ENCODE measurements at regions not wholly inside any gene's neighbourhood (a gene's known extent, or its start where the extent isn't known, plus 50 kb on each side); places are given as distances from the start of the nearest gene placed in this dataset.

DNA sequence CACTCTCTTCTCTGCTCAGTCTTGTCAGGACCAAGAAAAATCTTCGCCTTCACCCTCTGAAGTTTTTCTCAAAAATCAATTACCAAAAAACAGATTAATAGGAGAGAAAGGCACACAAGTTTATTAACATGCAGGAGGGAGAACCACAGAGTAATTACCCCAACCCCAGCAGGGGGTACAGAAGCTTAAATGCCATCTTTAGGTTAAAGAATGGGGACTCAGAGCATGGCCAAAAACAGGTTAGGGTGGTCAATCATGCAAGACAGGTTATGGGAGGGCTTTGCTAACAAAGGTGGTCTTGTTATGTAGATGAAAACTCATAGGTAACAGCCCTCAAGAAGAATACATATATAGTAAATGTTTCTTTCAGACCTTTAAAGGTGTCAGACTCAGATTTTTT, 100.5 kb upstream of the BTN3A2 start:
- TF ChIP-seq, protein P1, sequence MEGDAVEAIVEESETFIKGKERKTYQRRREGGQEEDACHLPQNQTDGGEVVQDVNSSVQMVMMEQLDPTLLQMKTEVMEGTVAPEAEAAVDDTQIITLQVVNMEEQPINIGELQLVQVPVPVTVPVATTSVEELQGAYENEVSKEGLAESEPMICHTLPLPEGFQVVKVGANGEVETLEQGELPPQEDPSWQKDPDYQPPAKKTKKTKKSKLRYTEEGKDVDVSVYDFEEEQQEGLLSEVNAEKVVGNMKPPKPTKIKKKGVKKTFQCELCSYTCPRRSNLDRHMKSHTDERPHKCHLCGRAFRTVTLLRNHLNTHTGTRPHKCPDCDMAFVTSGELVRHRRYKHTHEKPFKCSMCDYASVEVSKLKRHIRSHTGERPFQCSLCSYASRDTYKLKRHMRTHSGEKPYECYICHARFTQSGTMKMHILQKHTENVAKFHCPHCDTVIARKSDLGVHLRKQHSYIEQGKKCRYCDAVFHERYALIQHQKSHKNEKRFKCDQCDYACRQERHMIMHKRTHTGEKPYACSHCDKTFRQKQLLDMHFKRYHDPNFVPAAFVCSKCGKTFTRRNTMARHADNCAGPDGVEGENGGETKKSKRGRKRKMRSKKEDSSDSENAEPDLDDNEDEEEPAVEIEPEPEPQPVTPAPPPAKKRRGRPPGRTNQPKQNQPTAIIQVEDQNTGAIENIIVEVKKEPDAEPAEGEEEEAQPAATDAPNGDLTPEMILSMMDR (IDR thresholded peaks at IDR 0.05; ENCODE audit: extremely low read depth, insufficient read depth, missing control alignments) = no peak
- in situ Hi-C loops (cut with MboI; ENCODE audit: low pct_unique_long_range_greater_than_20kb, low sequenced_read_pairs, unreplicated experiment) = no loop called here
- no peak for DNase-seq (ENCODE audit: low spot score)

- TF ChIP-seq, protein P1 (IDR thresholded peaks at IDR 0.05; ENCODE audit: extremely low read depth, insufficient read depth, missing control alignments) = no peak
- in situ Hi-C loops (cut with MboI; ENCODE audit: low pct_unique_long_range_greater_than_20kb, low sequenced_read_pairs, unreplicated experiment) = no loop called here
- DNase-seq (ENCODE audit: low spot score) = no peak
Measured at GRCh38 chr6:26267083-26267589, 97.9 kb upstream of the BTN3A2 start.

GRCh38 chr6:26268659-26269402, 96.2 kb upstream of the BTN3A2 start:
- TF ChIP-seq, protein P1 (IDR thresholded peaks at IDR 0.05; ENCODE audit: extremely low read depth, insufficient read depth, missing control alignments) = no peak
- in situ Hi-C loops (cut with MboI; ENCODE audit: low pct_unique_long_range_greater_than_20kb, low sequenced_read_pairs, unreplicated experiment) = no loop called here
- DNase-seq (ENCODE audit: low spot score) = no peak

- in situ Hi-C loops (cut with MboI; ENCODE audit: low pct_unique_long_range_greater_than_20kb, low sequenced_read_pairs, unreplicated experiment) = no loop called here
- TF ChIP-seq, protein P1 (IDR thresholded peaks at IDR 0.05; ENCODE audit: extremely low read depth, insufficient read depth, missing control alignments) = no peak
- no peak for DNase-seq (ENCODE audit: low spot score)
Measured at GRCh38 chr6:26269531-26270485, 95.2 kb upstream of the BTN3A2 start.

DNA sequence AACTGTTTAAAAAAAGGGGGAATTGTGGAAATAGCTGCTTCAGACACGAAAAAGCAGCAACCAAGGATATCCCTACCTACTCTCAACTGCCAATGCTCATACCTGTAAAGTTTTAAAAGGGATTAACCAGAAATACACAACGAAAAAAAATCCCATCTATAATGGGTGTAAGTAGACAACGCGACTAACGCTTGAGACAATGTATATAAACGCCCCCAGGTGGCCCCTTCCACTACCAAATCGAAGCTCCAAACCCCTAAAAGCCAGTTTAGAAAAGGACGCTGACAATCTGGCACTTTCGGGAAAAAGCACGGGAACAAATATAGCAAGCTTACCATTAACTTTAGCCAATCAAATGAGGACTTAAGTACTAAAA, 94.5 kb upstream of the BTN3A2 start:
- TF ChIP-seq, protein P1 (IDR thresholded peaks at IDR 0.05; ENCODE audit: extremely low read depth, insufficient read depth, missing control alignments) = peak; percentile 1
- in situ Hi-C loops (cut with MboI; ENCODE audit: low pct_unique_long_range_greater_than_20kb, low sequenced_read_pairs, unreplicated experiment) = no loop called here
- no peak for DNase-seq (ENCODE audit: low spot score)

- in situ Hi-C loops (cut with MboI; ENCODE audit: low pct_unique_long_range_greater_than_20kb, low sequenced_read_pairs, unreplicated experiment) = no loop called here
- DNase-seq (ENCODE audit: low spot score) = peak; percentile 92
- TF ChIP-seq, protein P1 (IDR thresholded peaks at IDR 0.05; ENCODE audit: extremely low read depth, insufficient read depth, missing control alignments) = no peak
Measured at GRCh38 chr6:26270903-26271667, 93.9 kb upstream of the BTN3A2 start.

Measured in GM13977 (cell line).